ENCODE measurements at regions not wholly inside any gene's neighbourhood (a gene's known extent, or its start where the extent isn't known, plus 50 kb on each side); places are given as distances from the start of the nearest gene placed in this dataset.
A peak's percentile ranks its signal among the peaks of the same experiment; 100 is the strongest.
"Not testable (repeated sequence)": the region's sequence is repeated elsewhere in the genome, so short reads cannot be mapped to it uniquely, and the experiment has no call there.

DNA sequence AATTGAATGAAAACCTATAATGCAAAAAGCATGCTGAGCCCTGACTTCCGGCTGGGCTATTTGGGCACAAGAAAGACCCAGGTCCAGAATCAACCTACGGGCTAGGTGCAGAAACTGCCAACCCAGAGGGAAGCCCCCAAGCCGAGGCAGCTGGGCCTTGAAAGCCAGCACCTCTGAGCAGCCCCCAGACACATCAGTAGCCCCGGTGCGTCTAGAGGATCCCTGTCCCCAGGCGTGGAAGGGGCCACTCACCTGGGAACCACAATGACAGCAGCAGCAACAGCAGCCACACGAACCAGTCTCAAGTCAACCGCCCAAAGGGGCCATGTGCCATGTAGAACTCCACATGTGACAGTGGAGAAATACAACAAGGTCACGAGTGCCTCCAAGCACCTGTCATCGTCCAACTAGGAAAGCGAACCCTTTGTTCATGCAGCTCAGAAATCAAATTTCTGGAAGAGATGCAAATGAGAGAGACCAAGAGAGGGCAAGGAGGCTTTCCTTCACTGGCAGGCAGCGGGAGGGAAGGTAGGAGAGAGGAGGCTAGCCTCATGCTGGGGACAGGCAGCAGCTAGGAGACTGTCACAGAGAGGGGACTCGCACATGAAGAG lies 57.5 kb upstream of the CHST15 start:
- TF ChIP-seq CTCF (IDR thresholded peaks at IDR 0.05; ENCODE audit: insufficient read depth, low read depth, low read length, missing control alignments) = no peak
- DNase-seq (ENCODE audit: low read depth) = no peak
- no peak overlapping the region for H3K4me3 ChIP-seq (ENCODE audit: low read length)

DNA sequence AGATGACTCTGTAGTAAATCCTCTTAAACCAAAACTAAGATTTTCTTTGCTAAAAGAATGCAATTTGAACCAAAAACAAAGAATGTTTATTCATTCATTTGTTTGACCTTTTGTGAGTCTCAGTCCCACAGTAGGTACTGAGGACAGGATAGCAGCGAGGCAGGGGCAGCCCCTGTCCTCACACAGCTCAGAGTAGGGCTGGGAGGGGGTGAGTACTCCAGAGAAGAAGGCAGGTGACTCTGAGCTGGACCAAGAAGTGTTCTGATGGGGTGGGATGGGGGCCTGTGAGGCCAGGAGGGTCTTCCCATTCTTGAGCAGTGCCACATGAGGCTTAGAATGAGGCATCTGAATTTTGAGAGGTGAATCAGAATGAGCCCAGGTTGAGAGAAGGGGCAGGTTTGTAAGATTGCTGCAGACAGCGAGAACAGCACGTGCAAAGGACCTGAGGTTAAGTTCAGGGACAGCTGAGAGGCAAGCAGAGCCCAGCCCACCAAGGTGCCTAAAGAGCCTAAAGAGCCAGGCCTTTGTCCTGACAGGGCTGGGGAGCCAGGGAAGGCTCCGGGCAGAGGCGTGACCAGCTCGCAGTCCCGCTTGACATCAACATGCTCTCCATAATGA lies 56.9 kb upstream of the CHST15 start:
- no peak overlapping the region for H3K4me3 ChIP-seq (ENCODE audit: low read length)
- no peak for DNase-seq (ENCODE audit: low read depth)
- no peak for TF ChIP-seq CTCF (IDR thresholded peaks at IDR 0.05; ENCODE audit: insufficient read depth, low read depth, low read length, missing control alignments)

DNA sequence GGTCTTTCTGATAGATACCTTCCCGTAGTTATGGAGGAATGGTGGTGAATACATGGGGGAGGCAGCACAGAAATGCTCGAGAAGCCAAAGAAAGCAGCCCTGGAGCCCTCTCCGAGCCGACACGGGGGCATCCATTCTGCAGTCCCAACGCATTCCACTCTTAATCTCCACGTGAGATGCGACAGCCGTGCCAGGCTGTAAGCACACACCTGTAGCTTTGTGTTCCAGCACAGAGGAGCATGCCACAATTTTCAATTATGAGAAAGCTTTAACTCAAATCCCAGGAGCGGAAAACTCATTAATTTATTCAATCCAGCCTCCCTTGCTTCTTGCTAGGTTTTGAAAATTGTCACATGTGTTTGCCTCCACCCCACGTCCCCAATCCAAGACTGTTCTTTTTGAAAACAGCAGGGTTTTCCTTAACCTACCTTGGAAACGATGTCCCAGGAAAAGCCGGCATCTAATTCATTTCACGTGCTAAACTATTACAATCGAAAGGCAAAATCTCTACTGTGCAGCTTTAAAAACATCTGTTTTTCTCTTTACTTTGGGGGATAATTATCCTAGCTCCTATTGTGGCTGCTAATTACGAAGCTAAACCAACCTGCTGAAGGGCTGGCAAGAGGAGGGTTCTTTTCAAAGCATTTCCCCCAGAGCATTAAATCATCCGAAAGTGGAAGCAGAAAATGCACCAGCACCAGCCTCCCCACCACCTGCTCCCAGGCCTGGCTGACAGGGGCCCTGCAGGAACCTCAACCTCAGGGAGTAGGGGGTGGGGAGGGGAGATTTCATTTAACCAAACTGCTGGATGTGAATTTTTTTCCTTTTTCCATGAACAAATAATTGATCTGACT lies 56.0 kb upstream of the CHST15 start:
- DNase-seq (ENCODE audit: low read depth) = no peak
- no peak for TF ChIP-seq CTCF (IDR thresholded peaks at IDR 0.05; ENCODE audit: insufficient read depth, low read depth, low read length, missing control alignments)
- H3K4me3 ChIP-seq (ENCODE audit: low read length) = no peak overlapping the region

DNA sequence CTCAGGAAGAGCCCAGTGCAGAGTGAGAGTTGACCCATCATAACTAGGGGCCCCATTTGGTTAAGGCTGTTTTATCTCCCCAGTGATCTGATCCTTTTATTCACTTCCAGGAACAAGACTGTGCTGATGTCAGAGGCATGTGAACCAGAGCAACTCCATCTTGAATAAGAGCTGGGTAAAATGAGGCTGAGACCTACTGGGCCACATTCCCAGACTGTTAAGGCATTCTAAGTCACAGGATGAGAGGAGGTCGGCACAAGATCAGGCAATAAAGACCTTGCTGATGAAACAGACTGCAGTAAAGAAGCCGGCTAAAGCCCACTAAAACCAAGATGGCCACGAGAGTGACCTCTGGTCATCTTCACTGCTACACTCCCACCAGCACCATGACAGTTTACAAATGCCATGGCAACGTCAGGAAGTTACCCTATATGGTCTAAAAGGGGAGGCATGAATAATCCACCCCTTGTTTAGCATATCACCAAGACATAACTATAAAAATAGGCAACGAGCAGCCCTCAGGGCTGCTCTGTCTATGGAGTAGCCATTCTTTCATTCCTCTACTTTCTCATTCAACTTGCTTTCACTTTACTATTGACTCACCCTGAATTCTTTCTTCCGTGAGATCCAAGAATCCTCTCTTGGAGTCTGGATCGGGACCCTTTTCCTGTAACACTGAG lies 55.3 kb upstream of the CHST15 start:
- H3K4me3 ChIP-seq (ENCODE audit: low read length); DNase-seq (ENCODE audit: low read depth): not testable (repeated sequence)

GRCh38 chr10:124146483-124146882 lies 53.1 kb upstream of the CHST15 start:
- no peak for DNase-seq (ENCODE audit: low read depth)
- no peak for TF ChIP-seq CTCF (IDR thresholded peaks at IDR 0.05; ENCODE audit: insufficient read depth, low read depth, low read length, missing control alignments)
- no peak overlapping the region for H3K4me3 ChIP-seq (ENCODE audit: low read length)

GRCh38 chr10:124145109-124145870 lies 51.9 kb upstream of the CHST15 start:
- no peak overlapping the region for H3K4me3 ChIP-seq (ENCODE audit: low read length)
- no peak for TF ChIP-seq CTCF (IDR thresholded peaks at IDR 0.05; ENCODE audit: insufficient read depth, low read depth, low read length, missing control alignments)
- peak; percentile 34 for DNase-seq (ENCODE audit: low read depth)
